SK-N-MC (cell line): ENCODE measurements at regions not wholly inside any gene's neighbourhood (a gene's known extent, or its start where the extent isn't known, plus 50 kb on each side); places are given as distances from the start of the nearest gene placed in this dataset.

Source experiments
- DNase-seq: peaks from one replicate; pipeline ENCODE4 v3.0.0-alpha.2; 2011; ENCODE audit warnings: low read depth, low spot score
- H3K27ac ChIP-seq: fragments of 200-600 bp; sonication (generic); 2 replicates; pipeline ENCODE4 v1.5.1; 2016; ENCODE audit warnings: mixed run types
- H3K36me3 ChIP-seq: fragments of 200-600 bp; sonication (generic); 2 replicates; pipeline ENCODE4 v1.6.1; 2017; ENCODE audit warnings: antibody characterized with exemption, low read length, mixed read lengths; ENCODE audit not compliant: insufficient read depth
- H3K4me3 ChIP-seq: fragments of 200-600 bp; sonication (generic); 2 replicates; pipeline ENCODE4 v1.5.1; 2016
- H3K9ac ChIP-seq: fragments of 200-600 bp; sonication (generic); 2 replicates; pipeline ENCODE4 v1.8.0; 2017; ENCODE audit warnings: mixed run types, mixed read lengths; ENCODE audit not compliant: insufficient read length
- H3K9me3 ChIP-seq: fragments of 200-600 bp; sonication (generic); 2 replicates; pipeline ENCODE4 v1.6.1; 2017; ENCODE audit warnings: low read depth, mild to moderate bottlenecking, antibody characterized with exemption, low read length, moderate library complexity, mixed read lengths
- EZH2 ChIP-seq: fragments of 200-600 bp; sonication (generic); IDR thresholded peaks from one replicate; pipeline ENCODE4 v1.6.1; 2017; ENCODE audit warnings: antibody characterized with exemption
- FOXP2 ChIP-seq: optimal IDR thresholded peaks from 2 replicates; pipeline ENCODE3; 2011; ENCODE audit warnings: mild to moderate bottlenecking, moderate library complexity; ENCODE audit not compliant: insufficient read depth; ENCODE audit errors: extremely low read length, control extremely low read depth
- POLR2AphosphoS5 ChIP-seq: IDR thresholded peaks from 2 replicates; pipeline ENCODE4 v1.6.1; 2012; ENCODE audit warnings: mild to moderate bottlenecking, low read depth, low read length, borderline replicate concordance

DNA sequence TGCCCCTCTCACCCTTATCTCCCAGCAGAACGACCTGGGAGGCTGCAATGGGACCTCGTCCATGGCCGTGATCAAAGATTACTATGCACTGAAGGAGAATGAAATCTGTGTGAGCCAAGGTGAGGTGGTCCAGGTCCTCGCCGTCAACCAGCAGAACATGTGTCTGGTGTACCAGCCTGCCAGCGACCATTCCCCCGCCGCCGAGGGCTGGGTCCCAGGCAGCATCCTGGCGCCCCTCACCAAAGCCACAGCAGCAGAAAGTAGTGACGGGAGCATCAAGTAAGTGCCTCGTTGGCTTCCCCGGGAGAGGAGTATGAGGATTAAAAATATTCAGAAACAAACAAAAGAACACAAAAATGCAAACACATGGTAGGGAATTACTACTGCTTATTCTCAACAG is 55.9 kb upstream of the UMPS start:
- H3K9me3 ChIP-seq, result no peaks in the 10 kb centered on the region
- no peak for DNase-seq
- no peak overlapping the region for H3K9ac ChIP-seq
- H3K36me3 ChIP-seq, result peaks cover 7% of the 10 kb centered on the region; the same call in 1 of the 2 replicates
- no peak overlapping the region for H3K4me3 ChIP-seq
- H3K27ac ChIP-seq, result no peak overlapping the region
- TF ChIP-seq POLR2AphosphoS5 (no peak), EZH2 (no peak), FOXP2 (no peak)

DNA sequence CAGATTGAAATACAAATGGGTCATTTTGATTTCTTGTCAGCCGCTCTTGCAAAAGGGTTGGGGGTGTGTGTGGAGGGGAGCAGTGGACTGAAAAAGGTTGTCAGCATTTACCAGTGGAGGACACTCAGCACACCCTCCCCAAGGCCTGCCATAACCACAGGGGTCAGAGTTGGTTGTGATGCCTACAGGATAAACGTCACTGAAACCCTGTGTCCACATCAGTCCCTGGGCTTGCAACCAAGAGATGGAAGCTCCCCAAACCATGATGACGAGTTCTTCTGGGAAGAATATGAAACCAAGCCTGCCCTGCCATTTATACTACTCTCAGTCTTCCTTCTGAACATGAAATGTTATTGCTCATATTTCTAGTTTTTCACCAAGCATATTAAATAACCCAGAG is 54.0 kb upstream of the UMPS start:
- TF ChIP-seq POLR2AphosphoS5 (no peak), EZH2 (no peak)
- Histone ChIP-seq H3K9me3 (no peaks in the 10 kb centered on the region), H3K27ac (no peak overlapping the region), H3K9ac (no peak overlapping the region), H3K36me3 (peaks cover 7% of the 10 kb centered on the region; the same call in 1 of the 2 replicates), H3K4me3 (no peak overlapping the region)
- no peak for DNase-seq

DNA sequence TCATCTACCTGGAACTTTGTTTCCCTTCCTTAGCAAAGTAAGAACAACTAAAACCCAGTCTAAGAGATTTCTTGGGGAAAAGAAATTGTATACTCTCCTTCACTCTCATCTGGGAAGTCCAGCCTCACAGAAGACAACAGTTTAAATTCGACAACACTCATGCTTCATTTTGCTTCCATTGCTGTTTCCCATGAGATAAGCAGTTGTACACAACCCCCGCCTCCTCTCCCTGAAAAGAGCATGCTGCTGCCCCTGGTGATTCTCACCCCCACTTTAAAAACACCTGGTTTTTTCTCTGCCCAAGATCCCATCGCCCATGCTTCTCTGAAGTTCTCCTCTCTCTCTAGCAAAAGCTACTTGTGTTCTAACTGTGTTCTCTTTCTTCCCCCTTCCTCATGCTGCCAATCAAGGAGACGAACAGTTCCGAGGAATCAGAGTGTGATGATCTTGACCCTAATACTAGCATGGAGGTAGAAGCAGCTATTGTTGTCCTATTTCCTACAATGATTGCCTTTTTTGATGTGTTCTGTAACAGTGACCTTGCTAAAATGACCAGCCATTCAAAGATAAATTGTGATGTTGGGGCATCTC is 51.1 kb upstream of the UMPS start:
- TF ChIP-seq POLR2AphosphoS5, result no peak
- no peak for TF ChIP-seq EZH2
- no peak overlapping the region for H3K4me3 ChIP-seq
- no peak overlapping the region for H3K27ac ChIP-seq
- no peak for DNase-seq
- no peak overlapping the region for H3K9ac ChIP-seq
- H3K9me3 ChIP-seq, result no peaks in the 10 kb centered on the region
- H3K36me3 ChIP-seq, result peaks cover 5% of the 10 kb centered on the region; the same call in 1 of the 2 replicates
